Umbilical cord (tissue), 1 donor: ENCODE measurements at regions not wholly inside any gene's neighbourhood (a gene's known extent, or its start where the extent isn't known, plus 50 kb on each side); places are given as distances from the start of the nearest gene placed in this dataset.

Source experiments
- DNase-seq: peaks from one replicate; pipeline ENCODE4 v3.0.0-alpha.2; 2015; ENCODE audit warnings: low spot score

DNA sequence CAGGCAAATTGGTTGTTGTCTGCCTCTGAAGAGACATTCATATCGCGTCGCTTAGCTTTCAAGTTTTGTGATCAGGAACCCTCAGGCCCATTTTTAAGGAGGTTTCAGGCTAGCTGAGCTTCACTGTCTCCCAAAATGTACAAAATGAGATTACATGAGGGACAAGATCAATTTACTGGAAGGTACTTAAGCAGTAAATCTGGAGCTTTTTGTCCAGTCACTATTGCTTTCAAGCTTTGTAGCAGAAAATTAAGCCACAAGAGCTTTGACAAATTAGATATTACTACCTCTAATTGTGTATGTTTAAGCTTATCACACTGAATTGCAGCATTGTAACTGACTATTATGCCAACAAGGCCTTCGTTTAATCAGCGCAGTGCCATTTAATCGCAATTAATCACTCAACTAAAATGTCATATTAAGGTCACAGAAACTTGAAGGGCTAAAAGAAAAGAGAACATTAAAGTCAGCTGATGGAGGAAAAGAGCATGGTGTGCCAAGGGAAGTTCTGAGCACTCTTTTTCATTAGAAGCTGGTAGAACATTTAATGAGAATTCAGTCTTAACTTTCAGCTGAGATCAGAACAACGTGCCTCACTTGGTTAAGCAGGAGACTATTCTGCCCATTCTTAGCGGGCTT lies 353.0 kb downstream of the FBXO8 start:
- DNase-seq, result no peak

DNA sequence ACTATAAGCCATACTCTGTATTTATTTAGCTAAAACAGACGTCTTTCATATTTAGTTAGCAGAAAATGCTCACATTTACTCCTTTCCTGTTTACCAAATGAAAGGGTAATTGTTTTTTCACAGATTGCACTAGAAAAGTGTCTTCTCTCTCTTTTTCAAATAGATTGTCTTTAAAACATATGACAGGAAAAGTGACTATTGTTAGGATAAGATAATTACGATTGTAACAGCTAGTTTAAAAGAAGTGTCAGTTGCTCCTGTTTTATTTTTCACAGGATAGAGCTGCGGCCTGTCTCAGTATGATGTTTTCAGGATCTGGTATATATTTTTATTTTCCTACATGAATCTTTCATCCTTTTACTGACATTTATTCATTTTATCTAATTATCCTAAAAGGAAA lies 353.5 kb downstream of the FBXO8 start:
- no peak for DNase-seq

GRCh38 chr4:173924561-173924960 lies 358.9 kb downstream of the FBXO8 start:
- DNase-seq, result no peak

DNA sequence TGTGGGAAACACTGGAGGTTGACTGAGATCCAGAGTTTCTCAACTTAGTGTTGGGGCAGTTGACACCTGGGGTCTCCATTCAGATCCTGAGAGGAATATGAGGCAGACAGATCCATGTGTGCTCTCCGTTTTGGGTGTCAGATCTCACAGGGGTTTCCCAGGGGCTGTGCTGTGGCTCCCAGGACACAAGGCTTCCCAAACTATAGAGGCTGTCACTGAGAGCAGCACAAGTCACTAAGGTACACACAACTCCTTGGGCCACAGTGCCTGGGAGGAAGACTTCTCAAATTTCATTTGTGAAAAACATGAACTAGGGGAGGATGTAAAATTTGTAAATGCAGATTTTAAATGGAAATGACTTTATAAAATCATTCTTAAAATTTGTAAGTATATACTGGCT lies 363.6 kb downstream of the FBXO8 start:
- DNase-seq, result no peak

- DNase-seq, result no peak
Measured at GRCh38 chr4:173919196-173919595, 364.3 kb downstream of the FBXO8 start.

DNA sequence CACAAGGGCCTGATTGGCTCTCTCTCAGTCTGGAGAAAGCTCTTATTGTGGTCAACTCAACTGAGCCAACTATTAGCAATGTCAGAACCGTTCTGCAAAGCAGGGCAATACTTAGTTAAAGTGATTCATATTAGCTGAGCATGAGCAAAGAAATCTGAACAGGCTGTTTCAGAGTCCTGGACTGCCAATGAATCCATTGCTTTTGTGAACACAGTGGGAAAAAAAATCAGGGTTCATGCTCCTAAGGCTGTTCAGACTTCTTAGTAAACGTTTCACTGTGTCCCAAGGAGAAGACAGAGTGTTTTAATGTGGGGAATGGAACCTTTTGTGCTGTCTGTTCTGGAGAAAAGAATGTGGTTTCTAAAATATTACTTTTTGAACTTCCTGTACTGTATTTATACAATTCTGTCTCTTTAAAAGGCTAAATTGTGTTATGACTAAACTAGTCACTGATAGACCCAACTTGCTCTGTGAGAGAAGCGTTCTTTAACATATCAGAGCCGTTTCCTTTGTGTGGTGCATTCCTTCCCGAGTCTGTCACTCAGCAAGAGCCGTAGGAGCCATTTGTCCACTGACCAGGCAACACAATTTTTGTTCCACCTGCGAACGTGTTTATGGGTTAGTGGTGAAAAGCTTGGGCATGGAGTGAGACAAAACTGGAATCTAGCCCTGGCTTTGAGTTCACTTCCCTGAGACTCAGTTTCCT lies 366.1 kb downstream of the FBXO8 start:
- DNase-seq, result peak; percentile 36

- no peak for DNase-seq
Measured at GRCh38 chr4:173913496-173913895, 370.0 kb downstream of the FBXO8 start.

DNA sequence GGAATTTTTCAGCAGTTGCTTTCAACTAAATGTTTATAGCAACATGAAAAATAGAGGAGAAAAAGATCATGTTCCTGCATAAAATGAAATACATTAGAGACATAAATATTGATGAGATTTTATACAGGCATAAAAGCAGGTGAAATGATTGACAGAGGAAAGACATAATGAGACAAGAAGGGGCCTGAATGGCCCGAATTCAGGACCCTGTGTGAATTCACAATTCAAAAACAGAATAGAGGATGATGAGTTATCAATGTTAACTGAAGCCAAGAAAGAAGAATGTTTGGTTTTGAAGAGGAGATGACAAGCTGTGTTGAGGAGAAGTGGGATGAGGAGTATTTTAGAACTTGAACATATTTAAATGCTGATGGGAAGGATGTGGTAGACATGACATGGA lies 371.1 kb downstream of the FBXO8 start:
- no peak for DNase-seq

DNA sequence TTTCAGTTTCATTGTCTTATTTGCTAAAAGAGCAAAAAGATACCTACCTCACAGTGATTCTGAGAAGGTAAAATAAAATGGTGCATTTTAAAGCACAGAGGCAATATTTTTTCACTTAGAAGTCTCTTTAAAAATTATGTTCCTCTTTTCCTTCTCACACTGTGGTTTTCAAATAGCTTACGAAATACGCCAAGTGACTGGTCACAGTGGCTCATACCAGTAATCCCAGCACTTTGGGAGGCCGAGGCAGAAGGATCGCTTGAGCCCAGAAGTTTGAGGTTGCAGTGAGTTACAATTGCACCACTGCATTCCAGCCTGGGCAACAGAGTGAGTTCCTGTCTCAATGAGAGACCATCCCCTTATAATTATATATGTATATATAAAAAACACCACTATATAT lies 372.6 kb downstream of the FBXO8 start:
- DNase-seq, result no peak

DNA sequence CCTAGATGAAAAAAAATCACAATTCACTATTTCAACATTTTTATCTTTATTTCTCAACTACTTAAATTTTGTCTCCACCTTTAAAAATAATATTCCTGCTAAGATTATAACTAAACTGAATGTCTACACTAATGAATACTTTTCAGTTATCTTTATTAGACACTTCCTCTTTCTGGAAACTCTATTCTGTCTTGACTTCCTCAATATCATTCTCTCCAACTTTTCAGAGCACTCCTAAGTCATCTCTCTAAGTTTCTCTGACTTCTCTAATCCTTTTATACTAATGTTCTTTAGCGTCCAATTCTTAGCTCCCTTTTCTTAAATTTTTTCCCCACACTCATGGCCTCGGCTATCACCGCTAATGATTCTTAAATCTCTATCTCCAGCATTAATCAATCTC lies 374.2 kb downstream of the FBXO8 start:
- DNase-seq, result no peak

DNA sequence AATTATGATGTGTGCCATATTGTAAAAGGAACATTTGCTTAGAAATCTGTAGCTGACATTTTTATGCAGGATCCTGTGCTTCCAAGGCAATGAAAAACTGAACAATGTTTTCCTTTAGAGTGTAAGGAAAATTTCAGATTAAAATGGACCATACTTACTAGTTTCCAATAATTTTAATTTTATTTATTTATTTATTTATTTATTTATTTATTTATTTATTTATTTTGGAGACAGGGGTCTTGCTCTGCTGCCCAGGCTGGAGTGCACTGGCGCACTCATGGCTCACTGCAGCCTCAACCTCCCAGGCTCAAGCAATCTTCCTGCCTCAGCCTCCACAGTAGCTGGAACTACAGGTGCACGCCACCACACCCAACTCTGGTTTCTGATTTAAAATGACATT lies 369.8 kb upstream of the HAND2 start:
- DNase-seq, result no peak

DNA sequence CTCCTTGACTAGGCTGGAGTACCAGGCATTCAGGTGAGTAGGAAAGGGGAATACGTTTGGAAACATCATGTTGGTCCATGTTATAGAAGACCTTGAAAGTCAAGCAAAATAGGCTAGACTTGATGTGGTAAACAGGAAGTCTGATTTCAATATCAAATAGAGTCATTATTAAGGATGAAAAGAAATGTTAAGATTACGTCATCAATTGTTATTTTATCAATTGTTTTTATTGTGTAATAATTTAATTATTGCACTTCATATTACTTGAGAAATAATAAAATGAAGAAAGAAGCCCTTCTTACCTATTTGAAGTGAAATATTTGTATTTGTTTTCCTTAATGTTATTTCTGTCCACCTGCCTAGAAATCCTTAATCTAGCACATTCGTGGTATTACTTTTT lies 361.0 kb upstream of the HAND2 start:
- no peak for DNase-seq

DNA sequence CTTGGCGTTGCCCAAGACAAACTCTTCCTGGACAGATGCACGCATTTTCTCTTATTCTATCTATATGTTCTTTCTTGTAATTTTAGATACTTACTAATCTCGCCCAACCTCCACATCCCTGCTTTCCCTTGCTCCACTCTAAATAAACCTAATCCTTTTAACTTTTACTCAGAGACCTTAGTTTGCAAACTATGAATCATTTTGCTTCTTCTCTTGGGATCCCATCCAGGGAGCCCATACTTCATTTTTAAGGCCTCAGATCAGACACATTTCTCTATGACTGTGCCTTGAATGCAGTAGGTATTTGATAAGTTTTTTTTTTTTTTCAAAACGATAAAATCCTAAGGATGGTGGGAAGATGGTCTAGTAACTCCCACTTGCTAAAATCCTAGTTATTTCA lies 353.8 kb upstream of the HAND2 start:
- peak; percentile 92 for DNase-seq

GRCh38 chr4:173880897-173881296 lies 350.9 kb upstream of the HAND2 start:
- DNase-seq, result no peak

- DNase-seq, result peak; percentile 40
Measured at GRCh38 chr4:173879509-173879908, 349.5 kb upstream of the HAND2 start.

DNA sequence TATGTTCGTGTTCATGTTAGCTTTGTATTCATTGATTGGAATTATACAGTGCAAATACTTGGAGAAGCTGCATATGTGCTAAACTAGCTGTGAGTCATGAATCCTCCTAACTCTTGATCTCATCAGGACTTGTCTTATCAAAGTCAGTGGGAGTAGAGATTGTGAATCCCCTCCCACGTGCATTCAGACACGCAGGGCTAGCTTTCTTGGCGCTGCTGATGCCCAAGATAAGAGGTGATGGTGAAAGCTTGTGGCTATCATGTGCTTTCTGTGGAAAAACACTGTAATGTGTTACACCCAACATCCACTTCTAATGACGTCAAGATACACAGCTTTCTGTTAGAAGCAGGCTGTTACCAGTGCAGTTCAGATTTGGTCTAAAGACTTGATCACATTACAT lies 348.7 kb upstream of the HAND2 start:
- peak; percentile 93 for DNase-seq

GRCh38 chr4:173871643-173872042 lies 341.6 kb upstream of the HAND2 start:
- no peak for DNase-seq

GRCh38 chr4:173866322-173867026 lies 336.4 kb upstream of the HAND2 start:
- no peak for DNase-seq

GRCh38 chr4:173862754-173863153 lies 332.7 kb upstream of the HAND2 start:
- no peak for DNase-seq

GRCh38 chr4:173860094-173860493 lies 330.1 kb upstream of the HAND2 start:
- DNase-seq, result no peak

DNA sequence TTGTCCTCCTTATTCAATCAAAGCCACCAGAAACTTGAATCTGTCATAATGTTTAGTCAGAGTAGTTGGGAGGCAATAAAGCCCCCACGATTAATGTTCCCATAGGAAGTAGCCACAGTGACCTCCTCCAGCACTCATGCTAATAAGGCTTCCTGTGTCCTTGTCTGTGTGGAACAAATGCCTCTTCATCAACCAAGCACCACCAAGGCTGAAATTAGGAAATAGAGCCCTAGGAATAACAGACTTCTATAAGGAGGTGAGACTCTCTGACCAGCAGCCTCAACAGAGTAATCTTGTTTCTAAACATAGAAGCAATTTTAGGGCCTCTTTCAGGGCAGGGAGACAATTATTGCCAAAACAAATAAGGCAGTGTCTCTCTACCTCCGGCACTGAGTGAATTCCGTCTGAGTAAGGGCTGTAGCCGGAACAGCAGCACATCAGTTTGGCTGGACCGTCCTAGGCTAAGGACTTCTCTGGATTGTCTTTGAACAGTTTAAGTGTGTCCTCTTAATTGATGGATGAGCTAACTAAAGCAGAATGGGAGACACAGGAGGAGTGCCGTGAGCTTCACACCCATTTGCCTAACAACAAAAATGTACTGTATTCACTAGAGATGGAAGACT lies 329.2 kb upstream of the HAND2 start:
- no peak for DNase-seq

- peak; percentile 90 for DNase-seq
Measured at GRCh38 chr4:173858471-173858870, 328.4 kb upstream of the HAND2 start.

DNA sequence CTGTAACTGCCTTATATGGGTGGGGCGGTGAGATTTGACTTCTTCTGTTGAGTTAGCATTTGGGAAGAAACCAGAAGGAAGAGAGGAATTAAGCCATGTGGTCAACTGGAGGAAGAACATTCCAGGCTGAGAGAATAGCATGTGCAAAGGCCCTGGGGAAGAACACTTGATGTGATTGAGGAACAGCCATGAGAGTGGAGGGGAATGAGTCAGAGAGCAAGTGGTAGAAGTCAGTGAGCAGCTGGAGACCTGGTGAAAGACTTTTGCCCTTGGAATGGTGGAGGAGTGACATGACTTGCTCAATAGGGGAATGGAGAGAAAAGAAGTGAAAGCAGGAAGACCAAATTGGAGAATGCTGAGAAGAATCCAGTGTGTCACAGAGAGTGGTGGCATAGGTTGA lies 327.8 kb upstream of the HAND2 start:
- no peak for DNase-seq
